Common myeloid progenitor, CD34-positive (primary cell): ENCODE measurements at regions not wholly inside any gene's neighbourhood (a gene's known extent, or its start where the extent isn't known, plus 50 kb on each side); places are given as distances from the start of the nearest gene placed in this dataset.

Source experiments
- CTCF ChIA-PET: fragments of 350-600 bp; sonication (Branson Sonifier 250); formaldehyde crosslinking; loops from one replicate; lab custom pipeline; 2021; ENCODE audit warnings: antibody characterized with exemption; lab: Charles Lee
- POLR2A ChIA-PET: fragments of 350-600 bp; sonication (Branson Sonifier 250); formaldehyde crosslinking; loops from one replicate; lab custom pipeline; 2021; ENCODE audit warnings: antibody characterized with exemption; lab: Charles Lee
- DNase-seq, 3 donors: peaks; one replicate each; pipeline versions ENCODE4 v3.0.0 to v3.0.0-alpha.2; 2013
- H3K27ac ChIP-seq, 2 experiments: 1 replicate in 1 of 2; 2 replicates in 1 of 2; pipeline ENCODE4 v1.7.0; 2013; ENCODE audit warnings: inconsistent platforms in 2 of 2, low read length in 2 of 2, mild to moderate bottlenecking in 2 of 2, low read depth in 1 of 2, moderate library complexity in 1 of 2; ENCODE audit not compliant: severe bottlenecking in 2 of 2, insufficient read depth in 1 of 2, poor library complexity in 1 of 2
- H3K27me3 ChIP-seq, 5 experiments: replicated peaks in 2 of 5; 1 replicate in 3 of 5; 2 replicates in 2 of 5; pipeline versions ENCODE4 v1.6.1 to v1.7.0; 2013; ENCODE audit warnings: low read length in 4 of 5, mild to moderate bottlenecking in 2 of 5, moderate library complexity in 2 of 5, inconsistent platforms in 1 of 5; ENCODE audit not compliant: insufficient read depth in 5 of 5, control insufficient read depth in 4 of 5
- H3K36me3 ChIP-seq, 4 experiments: 1 replicate in 2 of 4; 2 replicates in 2 of 4; pipeline versions ENCODE4 v1.6.1 to v1.7.0; 2013; ENCODE audit warnings: low read length in 3 of 4, control low read depth in 1 of 4, mild to moderate bottlenecking in 1 of 4; ENCODE audit not compliant: control insufficient read depth in 4 of 4, insufficient read depth in 4 of 4
- H3K4me1 ChIP-seq, 4 experiments: 1 replicate in 3 of 4; 2 replicates in 1 of 4; pipeline versions ENCODE4 v1.6.1 to v1.7.1; 2013; ENCODE audit warnings: low read length in 3 of 4, mild to moderate bottlenecking in 3 of 4, control low read depth in 1 of 4, inconsistent platforms in 1 of 4, moderate library complexity in 1 of 4; ENCODE audit not compliant: control insufficient read depth in 4 of 4, insufficient read depth in 4 of 4; ENCODE audit errors: control extremely low read depth in 1 of 4
- H3K4me3 ChIP-seq, 7 experiments: 1 replicate in 4 of 7; 2 replicates in 3 of 7; pipeline versions ENCODE4 v1.5.1 to v1.7.0; 2013; ENCODE audit warnings: mild to moderate bottlenecking in 7 of 7, low read length in 6 of 7, moderate library complexity in 6 of 7, inconsistent platforms in 2 of 7, low read depth in 2 of 7, control low read depth in 1 of 7; ENCODE audit not compliant: insufficient read depth in 4 of 7, control insufficient read depth in 1 of 7; ENCODE audit errors: extremely low read depth in 1 of 7
- H3K9me3 ChIP-seq, 5 experiments: 1 replicate in 4 of 5; 2 replicates in 1 of 5; pipeline versions ENCODE4 v1.6.1 to v1.7.1; 2013; ENCODE audit warnings: low read length in 4 of 5, mild to moderate bottlenecking in 2 of 5, inconsistent platforms in 1 of 5, low read depth in 1 of 5, moderate library complexity in 1 of 5; ENCODE audit not compliant: control insufficient read depth in 4 of 5, insufficient read depth in 2 of 5; ENCODE audit errors: control extremely low read depth in 1 of 5
- WGBS: methylation state at CpG from one replicate; pipeline ENCODE4 v1.1.5; 2013; ENCODE audit not compliant: insufficient coverage; 5-methylcytosine and 5-hydroxymethylcytosine counted together

GRCh38 chr18:51739044-51739666 lies 541.7 kb upstream of the MEX3C start:
- Histone ChIP-seq H3K4me3 (no peak overlapping the region), H3K9me3 (peaks cover 0 to 3% (median 0%) of the 10 kb centered on the region in 5 experiments), H3K27ac (no peak overlapping the region), H3K4me1 (no peaks in the 10 kb centered on the region), H3K27me3 (no peaks in the 10 kb centered on the region), H3K36me3 (no peaks in the 10 kb centered on the region)
- CTCF ChIA-PET, result no interaction called here
- POLR2A ChIA-PET, result no interaction called here
- no peak for DNase-seq
- WGBS, result no CpG with 5 or more reads among the region's 2 CpGs

- CTCF ChIA-PET, result no interaction called here
- H3K9me3 ChIP-seq, result no peaks in the 10 kb centered on the region
- WGBS, result 89% methylated on average over 4 of the region's 4 CpGs
- H3K4me3 ChIP-seq, result no peak overlapping the region
- POLR2A ChIA-PET, result no interaction called here
- no peak overlapping the region for H3K27ac ChIP-seq
- no peaks in the 10 kb centered on the region for H3K36me3 ChIP-seq
- H3K27me3 ChIP-seq, result no peaks in the 10 kb centered on the region
- DNase-seq, result no peak
- H3K4me1 ChIP-seq, result no peaks in the 10 kb centered on the region
These were observed 554.4 kb upstream of the MEX3C start for GRCh38 chr18:51751901-51752300.

GRCh38 chr18:51753365-51754057 lies 556.0 kb upstream of the MEX3C start:
- Histone ChIP-seq H3K36me3 (no peaks in the 10 kb centered on the region), H3K4me1 (no peaks in the 10 kb centered on the region), H3K9me3 (no peaks in the 10 kb centered on the region), H3K27ac (no peak overlapping the region), H3K4me3 (no peak overlapping the region), H3K27me3 (no peaks in the 10 kb centered on the region)
- DNase-seq, result no peak
- CTCF ChIA-PET, result no interaction called here
- POLR2A ChIA-PET, result no interaction called here
- WGBS, result 95% methylated on average over 3 of the region's 5 CpGs

- Histone ChIP-seq H3K27ac (no peak overlapping the region), H3K4me1 (no peaks in the 10 kb centered on the region), H3K9me3 (no peaks in the 10 kb centered on the region), H3K27me3 (no peaks in the 10 kb centered on the region), H3K36me3 (no peaks in the 10 kb centered on the region), H3K4me3 (no peak overlapping the region)
- no peak for DNase-seq
- ChIA-PET CTCF (no interaction called here), POLR2A (no interaction called here)
- 80% methylated on average over 1 of the region's 4 CpGs for WGBS
These were observed 557.1 kb upstream of the MEX3C start for GRCh38 chr18:51754566-51754965.

DNA sequence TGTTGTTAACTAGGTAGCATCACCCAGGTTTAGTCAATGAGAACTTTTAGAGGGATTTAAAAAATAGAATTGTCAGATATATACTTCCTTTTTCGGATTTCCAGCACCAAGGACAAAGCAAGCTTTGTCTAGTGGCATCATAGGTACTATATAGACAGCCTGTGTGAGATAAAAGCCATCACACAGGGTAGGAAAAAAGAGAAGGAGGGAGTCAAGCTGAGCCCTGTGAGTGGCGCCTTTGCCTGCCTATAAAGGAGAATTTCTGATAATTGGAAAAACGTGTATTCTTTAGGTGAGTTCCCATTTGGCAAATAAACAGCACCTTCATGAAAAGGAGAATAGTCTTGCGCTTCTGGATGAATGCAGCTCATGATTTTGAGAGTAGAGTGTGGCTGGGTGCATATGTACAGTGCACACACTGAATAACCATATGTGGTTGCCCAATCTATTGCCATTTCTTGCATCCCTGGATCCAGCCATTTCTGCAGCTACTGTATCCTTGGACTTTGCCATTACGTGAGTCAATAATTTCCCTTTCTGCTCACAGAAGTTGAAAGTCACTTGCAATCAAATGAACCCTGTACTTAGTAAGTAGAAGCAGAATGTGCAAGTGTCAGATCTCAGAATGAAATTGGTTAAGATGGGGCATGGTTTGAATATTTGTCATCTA lies 559.9 kb upstream of the MEX3C start:
- WGBS, result 84% methylated on average over 3 of the region's 5 CpGs
- DNase-seq, result no peak
- H3K27me3 ChIP-seq, result no peaks in the 10 kb centered on the region
- H3K9me3 ChIP-seq, result no peaks in the 10 kb centered on the region
- H3K27ac ChIP-seq, result no peak overlapping the region
- H3K4me1 ChIP-seq, result no peaks in the 10 kb centered on the region
- ChIA-PET CTCF (no interaction called here), POLR2A (no interaction called here)
- no peak overlapping the region for H3K4me3 ChIP-seq
- H3K36me3 ChIP-seq, result no peaks in the 10 kb centered on the region

- CTCF ChIA-PET, result no interaction called here
- POLR2A ChIA-PET, result no interaction called here
These were observed 564.9 kb upstream of the MEX3C start for GRCh38 chr18:51762373-51762772.

More at GRCh38 chr18:51762373-51762772, 564.9 kb upstream of the MEX3C start:
- Histone ChIP-seq H3K27ac (no peak overlapping the region), H3K27me3 (no peaks in the 10 kb centered on the region), H3K4me1 (no peaks in the 10 kb centered on the region), H3K9me3 (no peaks in the 10 kb centered on the region), H3K4me3 (no peak overlapping the region), H3K36me3 (no peaks in the 10 kb centered on the region)
- no peak for DNase-seq
- no CpG with 5 or more reads among the region's 1 CpG for WGBS
